ENCODE measurements at regions not wholly inside any gene's neighbourhood (a gene's known extent, or its start where the extent isn't known, plus 50 kb on each side); places are given as distances from the start of the nearest gene placed in this dataset.
A peak's percentile ranks its signal among the peaks of the same experiment; 100 is the strongest.

- DNase-seq (ENCODE audit: low spot score), result no peak
- Mint-ChIP-seq H3K4me1 (ENCODE audit: low read depth) (peaks cover 6% of the 10 kb centered on the region), H3K36me3 (ENCODE audit: low read depth) (no peaks in the 10 kb centered on the region), H3K27ac (no peak overlapping the region), H3K27me3 (ENCODE audit: low read depth) (peaks cover 7% of the 10 kb centered on the region), H3K4me3 (ENCODE audit: low read depth) (no peak overlapping the region), H3K9me3 (no peaks in the 10 kb centered on the region)
- intact Hi-C loops (cut with micrococcal nuclease), result no loop called here
Measured at GRCh38 chr12:66941150-66941549, 262.3 kb upstream of the GRIP1 start.

GRCh38 chr12:66942741-66943465 lies 264.0 kb upstream of the GRIP1 start:
- Mint-ChIP-seq H3K4me1 (ENCODE audit: low read depth) (peaks cover 11% of the 10 kb centered on the region), H3K4me3 (ENCODE audit: low read depth) (no peak overlapping the region), H3K27me3 (ENCODE audit: low read depth) (peaks cover 2% of the 10 kb centered on the region), H3K36me3 (ENCODE audit: low read depth) (no peaks in the 10 kb centered on the region), H3K9me3 (no peaks in the 10 kb centered on the region), H3K27ac (no peak overlapping the region)
- DNase-seq (ENCODE audit: low spot score), result no peak
- intact Hi-C loops (cut with micrococcal nuclease), result no loop called here

- Mint-ChIP-seq H3K4me3 (ENCODE audit: low read depth) (no peak overlapping the region), H3K4me1 (ENCODE audit: low read depth) (peaks cover 11% of the 10 kb centered on the region), H3K9me3 (no peaks in the 10 kb centered on the region), H3K27ac (no peak overlapping the region), H3K27me3 (ENCODE audit: low read depth) (peaks cover 6% of the 10 kb centered on the region), H3K36me3 (ENCODE audit: low read depth) (no peaks in the 10 kb centered on the region)
- no peak for DNase-seq (ENCODE audit: low spot score)
- intact Hi-C loops (cut with micrococcal nuclease), result no loop called here
Measured at GRCh38 chr12:66944365-66944764, 265.5 kb upstream of the GRIP1 start.

GRCh38 chr12:66945189-66945817 lies 266.4 kb upstream of the GRIP1 start:
- H3K27ac Mint-ChIP-seq, result no peak overlapping the region
- DNase-seq (ENCODE audit: low spot score), result no peak
- H3K36me3 Mint-ChIP-seq (ENCODE audit: low read depth), result no peaks in the 10 kb centered on the region
- H3K4me3 Mint-ChIP-seq (ENCODE audit: low read depth), result no peak overlapping the region
- H3K4me1 Mint-ChIP-seq (ENCODE audit: low read depth), result peaks cover 11% of the 10 kb centered on the region
- intact Hi-C loops (cut with micrococcal nuclease), result no loop called here
- H3K27me3 Mint-ChIP-seq (ENCODE audit: low read depth), result peaks cover 6% of the 10 kb centered on the region
- H3K9me3 Mint-ChIP-seq, result no peaks in the 10 kb centered on the region

- Mint-ChIP-seq H3K9me3 (no peaks in the 10 kb centered on the region), H3K4me1 (ENCODE audit: low read depth) (peaks cover 5% of the 10 kb centered on the region), H3K4me3 (ENCODE audit: low read depth) (no peak overlapping the region), H3K27me3 (ENCODE audit: low read depth) (peaks cover 13% of the 10 kb centered on the region), H3K36me3 (ENCODE audit: low read depth) (no peaks in the 10 kb centered on the region), H3K27ac (no peak overlapping the region)
- DNase-seq (ENCODE audit: low spot score), result no peak
- intact Hi-C loops (cut with micrococcal nuclease), result no loop called here
Measured at GRCh38 chr12:66947119-66947518, 268.2 kb upstream of the GRIP1 start.

- H3K9me3 Mint-ChIP-seq, result no peaks in the 10 kb centered on the region
- H3K4me3 Mint-ChIP-seq (ENCODE audit: low read depth), result no peak overlapping the region
- H3K27me3 Mint-ChIP-seq (ENCODE audit: low read depth), result peaks cover 11% of the 10 kb centered on the region
- intact Hi-C loops (cut with micrococcal nuclease), result no loop called here
- H3K27ac Mint-ChIP-seq, result no peak overlapping the region
- H3K4me1 Mint-ChIP-seq (ENCODE audit: low read depth), result no peaks in the 10 kb centered on the region
- DNase-seq (ENCODE audit: low spot score), result no peak
- H3K36me3 Mint-ChIP-seq (ENCODE audit: low read depth), result no peaks in the 10 kb centered on the region
Measured at GRCh38 chr12:66952668-66953067, 273.8 kb upstream of the GRIP1 start.

- Mint-ChIP-seq H3K27ac (no peak overlapping the region), H3K4me3 (ENCODE audit: low read depth) (no peak overlapping the region), H3K9me3 (no peaks in the 10 kb centered on the region), H3K4me1 (ENCODE audit: low read depth) (no peaks in the 10 kb centered on the region), H3K36me3 (ENCODE audit: low read depth) (no peaks in the 10 kb centered on the region), H3K27me3 (ENCODE audit: low read depth) (peaks cover 10% of the 10 kb centered on the region)
- no peak for DNase-seq (ENCODE audit: low spot score)
- intact Hi-C loops (cut with micrococcal nuclease), result no loop called here
Measured at GRCh38 chr12:66956300-66956699, 277.4 kb upstream of the GRIP1 start.

GRCh38 chr12:66959276-66959675 lies 280.4 kb upstream of the GRIP1 start:
- Mint-ChIP-seq H3K4me1 (ENCODE audit: low read depth) (peaks cover under 1% of the 10 kb centered on the region), H3K27me3 (ENCODE audit: low read depth) (peaks cover 10% of the 10 kb centered on the region), H3K9me3 (no peaks in the 10 kb centered on the region), H3K36me3 (ENCODE audit: low read depth) (no peaks in the 10 kb centered on the region), H3K27ac (no peak overlapping the region), H3K4me3 (ENCODE audit: low read depth) (no peak overlapping the region)
- DNase-seq (ENCODE audit: low spot score), result no peak
- intact Hi-C loops (cut with micrococcal nuclease), result no loop called here

GRCh38 chr12:66960006-66960405 lies 281.1 kb upstream of the GRIP1 start:
- Mint-ChIP-seq H3K4me1 (ENCODE audit: low read depth) (peaks cover 7% of the 10 kb centered on the region), H3K4me3 (ENCODE audit: low read depth) (no peak overlapping the region), H3K27ac (no peak overlapping the region), H3K9me3 (no peaks in the 10 kb centered on the region), H3K27me3 (ENCODE audit: low read depth) (peaks cover 10% of the 10 kb centered on the region), H3K36me3 (ENCODE audit: low read depth) (no peaks in the 10 kb centered on the region)
- no peak for DNase-seq (ENCODE audit: low spot score)
- intact Hi-C loops (cut with micrococcal nuclease), result no loop called here

GRCh38 chr12:66960704-66961690 lies 282.1 kb upstream of the GRIP1 start:
- Mint-ChIP-seq H3K27ac (no peak overlapping the region), H3K4me1 (ENCODE audit: low read depth) (peaks cover 7% of the 10 kb centered on the region), H3K27me3 (ENCODE audit: low read depth) (peaks cover 13% of the 10 kb centered on the region), H3K9me3 (no peaks in the 10 kb centered on the region), H3K36me3 (ENCODE audit: low read depth) (no peaks in the 10 kb centered on the region), H3K4me3 (ENCODE audit: low read depth) (no peak overlapping the region)
- intact Hi-C loops (cut with micrococcal nuclease), result no loop called here
- no peak for DNase-seq (ENCODE audit: low spot score)

- Mint-ChIP-seq H3K27me3 (ENCODE audit: low read depth) (peaks cover 16% of the 10 kb centered on the region), H3K4me1 (ENCODE audit: low read depth) (peaks cover 7% of the 10 kb centered on the region), H3K36me3 (ENCODE audit: low read depth) (no peaks in the 10 kb centered on the region), H3K27ac (no peak overlapping the region), H3K4me3 (ENCODE audit: low read depth) (no peak overlapping the region), H3K9me3 (no peaks in the 10 kb centered on the region)
- DNase-seq (ENCODE audit: low spot score), result no peak
- intact Hi-C loops (cut with micrococcal nuclease), result no loop called here
Measured at GRCh38 chr12:66962290-66962689, 283.4 kb upstream of the GRIP1 start.

GRCh38 chr12:66963901-66964300 lies 285.0 kb upstream of the GRIP1 start:
- no peaks in the 10 kb centered on the region for H3K36me3 Mint-ChIP-seq (ENCODE audit: low read depth)
- intact Hi-C loops (cut with micrococcal nuclease), result no loop called here
- H3K27ac Mint-ChIP-seq, result no peak overlapping the region
- no peaks in the 10 kb centered on the region for H3K9me3 Mint-ChIP-seq
- H3K4me3 Mint-ChIP-seq (ENCODE audit: low read depth), result no peak overlapping the region
- peaks cover 16% of the 10 kb centered on the region for H3K27me3 Mint-ChIP-seq (ENCODE audit: low read depth)
- H3K4me1 Mint-ChIP-seq (ENCODE audit: low read depth), result peaks cover 7% of the 10 kb centered on the region
- no peak for DNase-seq (ENCODE audit: low spot score)

- no peak overlapping the region for H3K4me3 Mint-ChIP-seq (ENCODE audit: low read depth)
- peaks cover 7% of the 10 kb centered on the region for H3K4me1 Mint-ChIP-seq (ENCODE audit: low read depth)
- intact Hi-C loops (cut with micrococcal nuclease), result no loop called here
- no peaks in the 10 kb centered on the region for H3K9me3 Mint-ChIP-seq
- no peaks in the 10 kb centered on the region for H3K36me3 Mint-ChIP-seq (ENCODE audit: low read depth)
- peaks cover 16% of the 10 kb centered on the region for H3K27me3 Mint-ChIP-seq (ENCODE audit: low read depth)
- no peak overlapping the region for H3K27ac Mint-ChIP-seq
- DNase-seq (ENCODE audit: low spot score), result peak; percentile 18
Measured at GRCh38 chr12:66964629-66965028, 285.8 kb upstream of the GRIP1 start.
